GM21381 (cell line): ENCODE measurements at regions not wholly inside any gene's neighbourhood (a gene's known extent, or its start where the extent isn't known, plus 50 kb on each side); places are given as distances from the start of the nearest gene placed in this dataset.
"Not testable (repeated sequence)": the region's sequence is repeated elsewhere in the genome, so short reads cannot be mapped to it uniquely, and the experiment has no call there.

Experiments
- ATAC-seq: cut with Tn5 transposase; IDR thresholded peaks from one replicate; pipeline ENCODE4 v1.9.1; 2021; ENCODE audit warnings: mild to moderate bottlenecking, moderate library complexity; ENCODE audit not compliant: unreplicated experiment

DNA sequence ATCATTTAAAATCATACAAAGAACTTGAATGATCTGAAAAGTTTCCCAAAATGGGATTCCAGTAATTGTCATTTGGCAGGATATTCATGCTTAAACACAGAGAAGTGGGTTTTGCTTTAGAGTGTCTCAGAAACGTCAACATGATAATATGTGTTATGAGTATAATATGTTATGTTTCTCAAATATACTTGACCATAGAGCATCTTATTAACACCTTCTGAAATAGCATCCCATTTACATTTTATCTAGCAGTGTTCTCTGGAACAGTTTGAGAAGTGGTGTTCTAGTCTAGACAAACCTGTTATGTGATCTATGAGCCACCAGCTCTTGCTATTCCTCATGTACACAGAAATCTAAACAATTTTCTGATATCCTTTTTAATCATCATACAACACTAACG, 588.8 kb upstream of the PBX1 start:
- ATAC-seq: no peak

DNA sequence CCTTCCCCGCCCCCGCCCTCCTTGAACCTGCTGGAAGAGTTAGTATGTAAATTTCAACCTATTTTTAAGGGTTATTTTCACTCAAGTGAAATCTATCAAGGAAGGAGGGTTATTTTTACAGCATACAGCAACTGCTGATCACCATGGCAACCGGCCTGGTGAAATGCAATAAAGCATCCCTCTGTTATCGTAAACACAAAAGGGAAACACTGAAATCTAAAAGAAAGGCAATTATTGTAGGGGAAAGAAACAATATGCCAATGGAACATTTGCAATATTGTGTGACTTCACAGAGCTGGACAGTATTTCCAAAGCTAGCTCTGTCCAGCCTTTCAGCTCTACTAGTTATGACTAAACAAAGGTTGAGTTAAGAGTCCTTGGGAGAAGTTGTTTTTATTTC, 588.3 kb upstream of the PBX1 start:
- ATAC-seq: no peak

DNA sequence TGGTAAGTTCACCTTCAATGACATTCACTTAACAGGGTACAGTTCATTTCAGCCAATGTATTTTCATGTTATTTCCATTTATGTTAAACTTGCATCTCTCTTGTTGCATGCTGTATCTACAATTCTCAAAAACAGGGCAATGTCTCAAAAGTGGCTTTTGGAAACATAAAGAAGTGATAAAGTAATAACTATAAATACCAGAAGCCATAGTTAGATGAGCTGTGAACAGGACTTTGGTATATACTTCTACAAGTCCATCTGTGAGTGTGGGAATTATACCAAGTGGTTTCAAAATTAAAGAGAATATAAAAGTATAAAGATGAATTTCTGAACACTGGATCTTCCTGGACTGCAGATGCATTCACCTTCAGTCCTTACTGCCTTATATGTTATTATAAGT, 585.4 kb upstream of the PBX1 start:
- ATAC-seq: no peak

DNA sequence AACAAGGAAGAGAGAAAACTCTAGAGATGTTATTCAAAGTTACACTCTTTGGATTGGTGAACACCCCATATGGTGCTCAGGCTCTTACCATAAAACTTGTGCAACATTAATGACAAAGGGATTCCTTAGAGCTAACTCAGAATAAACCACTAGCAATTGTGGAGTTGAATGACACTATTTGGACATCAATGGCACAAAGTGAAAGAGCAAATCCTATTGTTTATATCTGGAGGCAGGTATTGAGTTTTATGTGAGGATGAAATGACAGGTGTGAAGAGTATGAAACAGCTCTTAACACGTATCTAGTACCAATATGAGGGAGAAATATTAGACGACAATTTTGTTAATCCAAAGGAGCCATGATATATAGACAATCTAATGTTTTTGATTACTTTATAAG, 584.9 kb upstream of the PBX1 start:
- no peak for ATAC-seq

DNA sequence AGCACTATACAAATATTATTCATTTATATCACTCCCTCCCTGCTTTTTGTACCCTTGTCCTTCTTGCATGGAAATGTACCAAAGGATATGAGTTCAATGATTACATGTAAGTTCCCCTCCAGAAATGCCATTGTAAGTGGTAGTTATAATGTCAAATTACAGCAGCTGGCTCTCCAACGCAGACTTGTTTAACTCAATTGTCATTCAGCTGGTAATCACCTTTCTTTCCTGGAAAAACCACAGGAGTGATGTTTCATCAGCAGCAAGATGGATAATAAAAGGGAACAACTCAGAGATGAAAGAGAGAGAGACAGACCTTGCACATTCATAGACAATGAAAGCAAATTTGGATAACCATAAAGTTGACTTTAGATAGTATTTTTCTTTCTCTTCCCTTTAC, 578.6 kb upstream of the PBX1 start:
- ATAC-seq: no peak

DNA sequence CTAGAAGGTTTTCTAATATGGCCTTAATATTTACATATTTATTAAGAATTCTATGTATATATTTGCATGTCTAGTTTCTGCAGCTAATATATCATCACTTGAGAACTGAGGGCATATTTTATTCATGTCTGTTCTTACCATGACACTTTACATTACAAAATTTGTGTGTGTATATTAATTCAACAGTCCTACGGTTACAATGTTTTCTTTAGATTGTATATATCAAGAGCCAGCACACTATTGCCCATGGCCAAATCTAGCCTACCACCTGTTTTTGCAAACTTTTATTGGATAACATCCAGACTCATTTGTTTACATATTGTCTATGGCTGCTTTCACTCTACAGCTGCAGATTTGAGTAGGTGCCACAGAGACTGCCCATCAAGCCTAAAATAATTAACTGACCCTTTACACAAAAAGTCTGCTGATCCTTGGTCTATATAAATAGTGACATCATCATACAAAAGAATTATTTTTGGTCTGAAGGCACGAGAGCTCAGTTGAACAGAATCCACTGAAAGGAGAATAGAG, 577.4 kb upstream of the PBX1 start:
- no peak for ATAC-seq

DNA sequence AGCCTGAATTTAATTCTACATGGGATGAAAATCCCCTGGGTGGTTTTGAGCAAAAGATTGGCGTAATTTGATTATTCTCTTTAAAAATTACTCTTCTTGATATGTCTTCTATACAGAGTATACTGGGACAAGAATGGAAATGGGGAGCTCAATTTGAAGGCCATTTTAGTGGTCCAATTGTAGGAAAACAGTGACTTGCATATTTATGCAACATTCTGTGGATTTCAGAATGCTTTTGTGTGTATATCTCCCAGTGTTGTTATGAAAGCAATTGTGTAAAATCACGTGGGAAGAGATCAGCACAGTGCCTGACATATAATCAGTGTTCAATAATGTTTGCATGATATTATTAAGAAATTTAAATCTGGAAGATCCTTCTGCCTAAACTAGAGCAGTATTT, 575.9 kb upstream of the PBX1 start:
- no peak for ATAC-seq

DNA sequence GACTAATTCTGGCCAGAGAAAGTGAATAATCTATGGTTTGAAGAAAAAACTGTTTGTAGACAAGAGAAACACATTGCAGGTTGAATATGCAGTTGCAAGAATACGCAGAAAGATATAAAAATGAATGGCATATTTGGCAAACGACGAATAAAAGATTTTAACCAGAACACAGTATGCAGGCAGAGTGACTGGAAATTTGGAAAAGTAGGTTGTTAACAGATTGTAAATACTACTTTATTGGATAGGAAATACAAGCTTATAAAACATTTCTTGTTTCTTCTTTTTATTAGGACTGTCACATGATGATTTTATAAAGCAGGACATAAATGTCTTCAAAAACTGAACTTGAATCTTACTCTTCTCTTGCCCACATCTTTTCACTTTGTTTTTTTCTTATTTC, 573.3 kb upstream of the PBX1 start:
- ATAC-seq: no peak

DNA sequence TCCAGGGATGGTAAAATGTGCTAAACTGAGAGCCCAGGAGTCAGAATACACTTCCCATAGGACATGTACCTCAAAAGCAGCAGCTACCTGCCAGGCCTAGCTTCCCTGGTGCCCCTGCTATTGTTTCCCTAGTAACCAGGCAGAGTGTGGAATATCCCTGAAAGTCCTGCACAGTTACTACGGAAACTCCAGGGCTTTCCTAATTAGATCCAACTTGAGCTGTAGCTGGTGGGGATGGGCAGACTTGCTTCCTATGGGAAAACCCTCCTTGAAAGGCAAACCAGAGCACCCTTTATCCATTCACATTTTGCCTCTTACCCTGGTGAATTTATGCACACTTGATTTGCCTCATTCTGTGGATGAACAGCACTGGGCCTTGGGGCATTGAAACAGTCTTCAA, 559.9 kb upstream of the PBX1 start:
- no peak for ATAC-seq

DNA sequence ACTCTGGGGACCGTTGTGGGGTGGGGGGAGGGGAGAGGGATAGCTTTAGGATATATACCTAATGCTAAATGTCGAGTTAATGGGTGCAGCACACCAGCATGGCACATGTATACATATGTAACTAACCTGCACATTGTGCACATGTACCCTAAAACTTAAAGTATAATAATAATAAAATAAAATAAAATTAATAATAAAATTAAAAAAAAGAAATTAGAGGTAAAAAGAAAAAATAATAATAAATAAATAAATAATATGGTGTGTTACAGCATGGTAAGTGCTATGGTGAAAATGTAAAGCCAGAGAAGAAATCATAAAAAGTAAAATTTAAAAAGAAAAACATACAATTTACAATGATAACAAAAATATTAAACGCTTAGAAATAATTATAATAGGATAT, 552.8 kb upstream of the PBX1 start:
- not testable (repeated sequence) for ATAC-seq

DNA sequence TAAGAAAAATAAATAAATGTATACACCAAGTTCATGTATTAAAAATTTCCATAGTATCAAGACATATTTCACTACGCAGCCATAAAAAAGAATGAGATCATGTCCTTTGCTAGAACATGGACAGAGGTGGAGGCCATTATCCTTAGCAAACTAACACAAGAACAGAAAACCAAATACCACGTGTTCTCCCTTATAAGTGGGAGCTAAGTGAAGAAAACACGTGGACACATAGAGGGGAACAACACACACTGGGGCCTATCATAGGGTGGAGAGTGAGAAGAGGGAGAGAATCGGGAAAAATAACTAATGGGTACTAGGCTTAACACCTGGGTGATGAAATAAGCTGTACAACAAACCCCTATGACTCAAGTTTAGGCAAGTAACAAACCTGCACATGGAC, 552.4 kb upstream of the PBX1 start:
- no peak for ATAC-seq

DNA sequence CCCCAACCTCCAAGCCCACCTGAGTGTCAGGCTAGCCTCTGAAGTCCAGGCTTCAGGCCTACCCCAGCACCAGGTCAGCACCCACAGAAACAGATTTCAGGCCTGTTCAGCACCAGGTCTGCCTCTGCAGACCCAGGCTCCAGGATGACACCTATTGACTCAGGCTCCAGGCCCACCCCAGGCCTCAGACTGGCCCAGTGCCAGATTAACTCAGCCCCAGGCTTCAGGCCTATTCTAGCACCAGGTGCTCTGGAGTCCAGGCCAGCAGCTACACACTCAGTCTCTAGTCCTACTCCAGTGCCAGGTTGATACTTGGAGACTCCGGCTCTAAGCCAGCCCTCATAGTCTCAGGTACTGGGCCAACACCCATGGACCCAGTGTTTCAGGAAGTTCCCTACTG, 541.7 kb upstream of the PBX1 start:
- no peak for ATAC-seq

DNA sequence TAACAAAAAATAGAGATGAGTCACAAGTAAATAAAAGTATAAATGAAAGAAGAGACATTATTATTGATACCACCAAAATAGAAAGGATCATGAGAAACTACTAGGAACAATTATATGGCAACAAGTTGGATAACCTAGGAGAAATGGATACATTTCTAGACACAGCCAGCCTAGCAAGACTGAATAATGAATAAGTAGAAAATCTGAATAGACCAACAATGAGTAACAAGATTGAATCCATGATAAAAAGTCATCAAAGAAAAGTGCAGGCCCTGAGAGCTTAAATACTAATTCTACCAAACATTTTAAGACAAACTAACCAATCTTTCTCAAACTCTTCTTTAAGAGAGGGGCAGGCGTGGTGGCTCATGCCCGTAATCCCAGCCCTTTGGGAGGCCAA, 538.6 kb upstream of the PBX1 start:
- no peak for ATAC-seq

DNA sequence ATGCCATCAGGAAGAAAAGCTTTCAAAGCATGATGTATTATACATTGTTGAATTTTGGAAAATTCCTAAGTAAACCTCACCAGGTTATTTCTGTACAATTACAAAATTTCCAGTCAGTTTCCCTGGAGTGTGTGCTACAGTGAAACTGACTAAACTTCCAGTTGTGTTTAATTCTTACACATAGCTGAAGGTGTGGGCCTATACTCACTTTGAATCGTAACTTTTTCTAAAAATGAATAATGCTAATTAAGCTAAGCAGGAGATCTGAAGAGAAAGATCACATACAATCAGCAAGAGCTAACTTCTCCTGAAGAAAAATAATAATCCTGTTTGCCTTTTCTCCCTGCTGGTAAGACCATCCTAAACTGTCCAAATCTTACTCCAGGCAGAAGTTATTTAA, 537.2 kb upstream of the PBX1 start:
- ATAC-seq: no peak

DNA sequence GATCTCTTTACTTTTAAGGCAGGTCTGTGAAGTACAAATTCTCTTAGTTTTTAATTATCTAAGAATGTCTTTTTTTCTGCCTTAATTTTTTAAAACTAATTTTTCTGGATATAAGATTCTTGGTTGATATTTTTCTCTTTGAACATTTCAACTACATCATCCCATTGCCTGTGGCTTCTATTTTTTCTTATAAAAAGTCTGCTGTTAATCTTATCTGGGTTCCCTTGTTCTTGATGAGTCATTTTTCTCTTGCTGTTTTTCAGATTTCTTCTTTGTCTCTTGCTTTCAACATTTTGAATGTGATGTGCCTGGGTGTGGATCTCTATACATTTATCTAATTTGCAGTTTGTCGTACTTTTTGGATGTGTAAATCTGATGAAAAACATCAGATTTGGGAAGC, 525.2 kb upstream of the PBX1 start:
- ATAC-seq: no peak

DNA sequence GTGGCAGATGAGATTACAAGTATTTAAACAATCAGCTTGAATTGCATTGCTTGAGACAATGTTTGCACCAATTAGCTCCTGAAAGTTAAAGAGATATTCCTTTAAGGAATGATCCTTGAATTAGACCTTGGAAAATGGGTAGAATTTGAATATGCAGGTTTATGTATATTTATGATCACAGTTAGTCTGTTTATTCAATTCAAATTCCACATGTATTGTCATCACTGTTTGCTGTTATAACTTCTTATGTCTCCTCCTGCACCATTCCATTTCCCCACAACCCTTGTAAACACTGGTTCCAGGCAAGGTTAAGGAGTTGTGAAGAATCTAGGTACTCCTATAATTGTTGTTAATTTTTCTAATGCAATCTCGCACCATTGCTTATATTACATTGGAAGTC, 518.2 kb upstream of the PBX1 start:
- ATAC-seq: no peak

DNA sequence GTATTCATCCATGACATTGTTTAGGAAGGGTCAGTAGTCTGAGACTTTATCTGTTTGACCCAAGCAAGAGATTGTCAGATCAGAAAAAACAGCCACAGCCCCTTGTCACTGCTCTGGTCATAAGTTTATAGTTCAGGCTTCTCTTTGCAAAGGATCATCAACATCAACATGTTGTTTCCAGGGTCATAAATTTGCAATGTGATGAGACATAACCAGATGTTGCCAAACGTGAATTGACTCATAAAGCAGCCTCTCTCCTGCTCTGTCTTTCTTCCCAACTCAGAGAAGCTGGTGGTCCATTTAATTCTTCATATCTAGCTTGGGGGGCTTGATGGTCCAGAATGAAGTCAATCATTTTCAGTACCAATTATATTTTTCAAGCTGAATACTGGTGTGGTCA, 507.2 kb upstream of the PBX1 start:
- ATAC-seq: no peak

DNA sequence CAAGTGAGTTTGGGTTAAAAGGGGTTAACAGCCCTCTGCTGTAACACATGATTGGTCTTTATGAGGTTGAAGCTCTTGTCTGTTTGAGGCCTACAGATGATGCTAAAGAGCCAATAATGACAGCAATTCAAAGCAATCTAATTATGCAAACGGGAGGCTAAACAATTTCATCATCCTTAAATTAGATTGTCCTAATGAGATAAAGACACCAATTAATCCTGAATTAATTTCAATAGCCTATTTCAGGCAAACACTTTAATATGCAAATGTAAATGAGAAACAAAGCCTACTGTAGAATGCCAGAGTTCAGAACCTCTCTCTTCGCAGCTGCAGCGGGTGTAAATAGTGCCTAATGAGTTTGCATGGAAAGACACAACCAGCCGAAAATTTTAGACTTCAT, 504.7 kb upstream of the PBX1 start:
- no peak for ATAC-seq

DNA sequence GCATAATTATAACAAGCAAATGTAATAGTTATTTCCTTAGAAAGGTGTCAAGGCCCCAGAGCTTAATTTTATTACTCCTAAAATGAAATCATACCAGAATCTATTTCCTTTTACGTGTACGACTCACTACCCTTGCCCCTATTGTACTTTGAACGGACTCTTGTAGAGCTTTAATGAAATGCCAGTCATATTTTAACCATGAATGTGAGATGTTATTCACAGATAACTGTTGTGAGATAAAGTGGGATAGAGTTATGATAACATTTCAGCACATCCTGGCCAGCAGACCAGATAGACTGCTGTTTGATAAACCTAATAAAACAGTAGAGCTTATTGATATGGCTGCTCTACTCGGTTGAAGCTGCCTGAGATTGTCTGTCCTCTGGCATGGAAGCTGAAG, 500.8 kb upstream of the PBX1 start:
- ATAC-seq: no peak

DNA sequence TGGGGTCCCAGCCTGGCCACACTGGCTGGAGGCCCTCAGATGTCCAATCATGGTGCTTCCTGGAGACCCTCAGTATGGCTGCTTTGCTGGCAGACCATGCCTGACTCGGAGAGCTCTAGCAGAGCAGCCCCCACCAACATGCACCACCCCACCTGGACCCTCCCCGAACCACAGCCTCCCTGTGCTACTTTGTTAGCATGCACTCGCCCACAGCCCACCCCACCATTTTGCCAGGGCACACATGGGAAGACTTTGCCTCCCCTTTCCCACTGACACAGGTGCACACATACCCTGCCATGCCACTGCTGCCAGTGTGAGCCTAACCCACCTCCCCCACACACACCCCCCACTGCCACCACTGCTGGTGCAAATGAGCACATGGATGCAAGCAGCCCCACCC, 497.5 kb upstream of the PBX1 start:
- no peak for ATAC-seq

DNA sequence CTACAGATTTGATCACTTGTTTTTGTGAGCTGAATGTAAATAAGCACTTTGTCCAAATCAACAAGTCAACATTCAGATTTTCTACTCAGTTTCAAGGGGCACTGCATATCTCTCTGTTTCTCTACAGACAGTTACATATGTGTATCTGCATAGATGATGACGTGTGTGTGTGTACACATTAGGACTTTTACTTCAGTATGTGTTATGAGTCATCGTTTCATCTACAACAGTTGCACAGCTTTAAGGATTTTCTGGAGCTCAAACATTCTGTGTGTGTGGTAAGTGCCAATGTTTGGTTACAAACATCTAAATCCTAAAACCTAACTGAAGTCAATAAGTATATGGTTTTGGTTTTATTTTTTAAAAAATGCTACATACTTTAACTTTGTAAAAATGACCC, 494.5 kb upstream of the PBX1 start:
- ATAC-seq: no peak

DNA sequence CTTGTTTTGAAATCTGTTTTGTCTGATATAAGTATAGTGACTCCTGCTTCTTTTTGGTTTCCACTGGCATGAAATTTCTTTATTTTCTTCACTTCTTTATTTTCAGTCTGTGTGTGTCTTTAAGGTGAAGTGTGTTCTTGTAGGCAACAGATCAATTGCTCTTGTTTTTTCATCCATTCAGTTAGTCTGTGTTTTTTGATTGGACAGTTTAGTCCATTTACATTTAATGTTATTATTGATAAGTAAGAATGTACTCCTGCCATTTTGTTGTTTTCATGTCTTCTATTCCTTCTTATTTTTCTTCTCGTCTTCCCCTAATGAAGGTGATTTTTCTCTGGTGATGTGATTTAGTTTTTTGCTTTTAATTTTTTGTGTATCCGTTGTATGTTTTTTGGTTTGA, 487.7 kb upstream of the PBX1 start:
- ATAC-seq: no peak

DNA sequence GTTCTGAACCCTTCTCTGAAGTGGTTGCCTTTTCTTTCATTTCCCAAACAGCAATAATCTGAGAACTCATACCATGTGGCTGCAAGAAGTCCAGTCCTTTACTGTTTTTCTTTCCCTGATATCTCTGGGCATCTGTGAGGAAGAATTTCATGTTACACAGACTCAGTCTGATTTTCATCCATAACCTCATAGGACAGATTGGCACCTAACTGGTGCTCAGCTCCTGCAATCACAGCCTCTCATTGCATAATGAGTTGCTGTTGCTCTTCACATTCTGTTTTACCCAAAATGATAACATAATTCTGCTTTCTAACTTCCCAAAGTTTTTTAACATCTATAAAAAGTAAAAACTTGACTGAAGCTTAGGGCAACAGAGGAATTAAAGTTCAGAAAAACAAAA, 472.2 kb upstream of the PBX1 start:
- ATAC-seq: no peak

DNA sequence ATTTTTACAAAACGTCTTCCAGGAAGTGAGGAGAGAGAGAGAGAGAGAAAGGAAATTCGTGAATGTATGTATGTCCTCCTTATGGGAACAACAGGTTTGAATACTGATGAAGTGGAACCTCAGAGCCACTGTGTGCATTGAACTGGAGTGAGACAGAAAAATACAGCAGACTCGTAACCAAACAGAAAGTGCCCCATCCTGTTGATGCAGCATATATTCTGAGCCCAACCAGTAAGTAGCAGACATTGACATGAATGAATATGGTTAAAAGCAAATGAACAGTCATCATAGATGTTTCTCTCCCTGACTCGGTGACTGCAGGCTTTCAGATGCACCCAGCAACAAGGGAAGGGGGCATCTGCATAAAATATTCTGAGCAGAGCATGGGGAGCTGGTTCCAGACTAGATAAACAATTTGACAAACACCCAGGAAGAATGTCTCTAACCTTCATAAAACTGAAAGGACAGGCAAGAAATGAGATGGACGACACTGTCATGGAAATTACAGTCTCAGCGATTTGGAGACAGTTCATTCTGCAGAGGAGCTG, 471.0 kb upstream of the PBX1 start:
- no peak for ATAC-seq
